HG02588 (cell line): ENCODE measurements at regions not wholly inside any gene's neighbourhood (a gene's known extent, or its start where the extent isn't known, plus 50 kb on each side); places are given as distances from the start of the nearest gene placed in this dataset.

Experiments used
- ATAC-seq: cut with Tn5 transposase; IDR thresholded peaks from one replicate; pipeline ENCODE4 v1.9.1; 2021; ENCODE audit warnings: mild to moderate bottlenecking, moderate library complexity; ENCODE audit not compliant: unreplicated experiment

DNA sequence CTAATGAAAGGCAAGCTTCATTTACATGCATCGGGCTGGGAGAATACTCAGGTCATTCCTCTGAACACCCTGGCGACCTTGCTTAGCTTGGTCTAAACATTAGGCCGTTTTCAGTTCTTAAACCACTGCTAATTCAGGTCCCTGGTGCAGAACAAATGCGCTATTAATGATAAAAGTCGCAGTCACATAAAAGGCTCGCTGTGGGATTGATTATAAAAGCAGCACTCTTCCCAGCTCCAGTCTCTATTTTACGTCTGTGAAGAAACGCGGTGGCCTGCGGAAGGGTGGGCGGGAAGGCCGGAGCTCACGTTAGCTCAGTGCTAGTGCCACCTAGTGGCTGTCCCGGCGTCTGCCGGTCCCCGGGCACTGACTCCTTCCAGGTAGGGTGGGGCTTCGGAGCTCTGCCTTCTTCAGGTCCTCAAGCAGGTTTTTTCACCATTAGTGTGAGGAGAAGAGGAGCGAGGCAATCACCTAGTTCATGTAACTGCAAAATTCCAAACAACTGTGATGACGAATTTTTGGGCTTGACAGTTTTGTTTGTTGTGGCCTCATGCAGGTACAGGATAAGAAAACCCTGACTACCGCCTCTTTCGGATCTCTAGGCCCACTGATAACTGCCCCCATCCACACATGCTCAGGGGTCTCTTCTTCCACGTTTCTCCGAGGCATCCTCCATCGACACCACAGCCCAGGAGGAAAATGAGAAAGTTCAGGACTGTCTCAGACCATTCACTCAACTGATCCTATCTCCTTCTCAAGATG, 66.5 kb upstream of the CLMP start:
- no peak for ATAC-seq

DNA sequence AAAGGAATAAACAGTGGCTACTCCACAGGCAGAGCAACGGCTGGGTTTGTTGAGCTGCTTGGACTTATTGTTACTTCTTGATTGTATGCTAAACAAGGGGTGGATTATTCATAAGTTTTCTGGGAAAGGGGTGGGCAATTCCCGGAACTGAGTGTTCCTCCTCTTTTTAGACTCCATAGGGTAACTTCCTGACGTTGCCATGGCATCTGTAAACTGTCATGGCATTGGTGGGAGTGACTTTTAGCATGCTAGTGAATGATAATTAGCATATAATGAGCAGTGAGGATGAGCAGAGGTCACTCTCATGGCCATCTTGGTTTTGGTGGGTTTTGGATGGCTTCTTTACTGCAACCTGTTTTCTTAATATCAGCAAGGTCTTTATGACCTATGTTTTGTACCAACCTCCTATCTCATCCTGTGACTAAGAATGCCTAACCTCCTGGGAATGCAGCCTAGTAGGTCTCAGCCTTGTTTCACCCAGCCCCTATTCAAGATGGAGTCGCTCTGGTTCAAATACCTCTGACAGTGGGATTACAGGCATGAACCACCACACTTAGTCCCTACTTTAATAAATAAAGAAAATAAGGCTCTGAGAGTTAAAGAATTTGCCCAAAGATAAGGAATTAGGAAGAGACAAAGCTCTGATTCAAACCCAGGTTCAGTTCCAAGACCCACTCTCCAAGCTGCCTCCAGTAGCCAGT, 65.6 kb upstream of the CLMP start:
- ATAC-seq, result no peak

DNA sequence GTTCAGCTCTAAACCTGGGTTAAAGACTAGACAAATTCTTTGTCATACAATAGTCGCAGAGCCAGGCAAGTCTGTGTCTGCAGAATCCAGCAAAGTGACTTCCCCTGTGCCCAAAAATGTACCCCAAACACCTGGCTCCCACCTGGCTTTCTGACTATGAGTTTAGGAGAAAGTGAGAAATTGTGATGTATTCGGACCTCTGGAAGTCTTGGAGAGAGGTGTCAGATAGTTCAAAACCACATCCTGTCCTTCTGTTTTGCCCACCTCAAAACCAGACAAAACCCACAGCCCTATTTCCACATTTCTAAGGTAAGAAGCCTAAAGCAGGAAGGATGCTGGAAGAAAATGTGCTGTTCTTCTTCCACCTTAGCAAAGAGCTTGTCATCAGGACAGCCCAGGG, 63.8 kb upstream of the CLMP start:
- no peak for ATAC-seq

DNA sequence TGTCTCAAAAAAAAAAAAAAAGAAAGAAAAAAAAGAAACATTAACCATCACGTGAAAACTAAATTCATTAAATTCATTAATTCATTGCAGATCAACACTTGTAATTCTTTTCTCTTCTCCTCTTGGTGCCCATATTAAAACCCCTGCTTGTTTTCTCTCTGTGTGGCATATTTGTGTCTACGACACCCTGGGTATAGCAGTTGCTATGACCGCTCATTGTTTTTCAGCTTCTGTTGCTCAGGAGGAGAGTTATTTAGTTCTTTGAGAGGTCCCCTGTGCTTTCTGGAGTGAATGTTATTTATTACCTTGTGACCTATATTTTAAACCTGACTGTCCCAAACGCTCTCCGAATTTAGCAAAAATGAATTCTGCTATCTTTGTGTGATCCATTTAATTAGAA, 62.3 kb upstream of the CLMP start:
- ATAC-seq, result no peak

DNA sequence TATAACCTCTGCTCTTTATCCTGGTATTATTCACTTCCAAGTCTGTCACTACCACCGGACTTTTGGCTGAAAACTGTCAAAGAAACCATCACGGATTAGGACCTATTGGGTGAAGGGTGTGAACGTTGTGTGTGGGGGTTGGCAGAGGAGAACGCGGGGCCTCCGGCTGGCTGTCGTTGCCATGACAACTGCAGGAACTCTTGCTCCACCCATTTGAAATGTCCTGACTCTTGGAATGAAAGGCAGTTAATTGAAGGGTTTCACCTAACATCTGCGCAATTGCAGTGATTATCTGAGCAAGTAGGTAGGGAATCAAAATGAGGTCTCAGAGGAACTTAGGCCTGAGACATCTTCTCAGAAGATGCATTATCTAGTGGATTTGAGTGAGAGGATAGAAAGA, 60.9 kb upstream of the CLMP start:
- ATAC-seq, result no peak

DNA sequence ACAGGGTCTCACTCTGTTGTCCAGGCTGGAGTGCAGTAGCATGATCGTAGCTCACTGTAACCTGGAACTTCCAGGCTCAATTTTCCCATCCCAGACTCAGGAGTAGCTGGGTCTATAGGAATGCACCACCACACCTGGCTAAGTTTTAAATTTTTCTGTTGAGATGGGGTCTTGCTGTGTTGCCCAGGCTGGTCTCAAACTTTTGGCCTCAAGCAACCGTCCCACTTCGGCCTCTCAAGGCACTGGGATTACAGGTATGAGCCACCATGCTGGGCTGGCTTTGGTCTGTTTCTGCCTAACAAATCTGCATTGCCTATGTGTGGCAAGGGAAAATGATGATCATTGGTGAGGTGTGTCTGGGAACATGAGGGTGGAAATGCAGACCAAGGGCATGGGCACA, 59.3 kb upstream of the CLMP start:
- no peak for ATAC-seq

DNA sequence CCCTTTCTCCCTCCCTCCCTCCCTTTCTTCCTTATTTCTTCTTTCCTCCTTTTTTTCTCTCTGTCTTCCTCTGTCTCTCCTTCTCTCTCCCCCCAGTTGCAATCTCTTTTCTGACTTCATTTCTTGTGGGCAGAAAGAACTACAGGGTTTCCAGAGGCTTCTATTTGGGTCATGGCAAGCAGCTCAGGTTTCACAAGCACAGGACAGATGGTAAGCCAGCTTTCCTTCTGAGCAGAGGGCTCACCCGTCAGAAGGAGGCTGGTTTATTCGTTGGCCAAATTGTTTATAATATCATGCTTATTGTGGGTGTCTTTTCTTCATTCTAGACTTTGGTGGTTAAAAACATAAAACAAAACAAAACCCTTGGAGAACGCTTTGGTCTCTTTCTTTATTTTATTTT, 58.9 kb upstream of the CLMP start:
- ATAC-seq, result no peak

DNA sequence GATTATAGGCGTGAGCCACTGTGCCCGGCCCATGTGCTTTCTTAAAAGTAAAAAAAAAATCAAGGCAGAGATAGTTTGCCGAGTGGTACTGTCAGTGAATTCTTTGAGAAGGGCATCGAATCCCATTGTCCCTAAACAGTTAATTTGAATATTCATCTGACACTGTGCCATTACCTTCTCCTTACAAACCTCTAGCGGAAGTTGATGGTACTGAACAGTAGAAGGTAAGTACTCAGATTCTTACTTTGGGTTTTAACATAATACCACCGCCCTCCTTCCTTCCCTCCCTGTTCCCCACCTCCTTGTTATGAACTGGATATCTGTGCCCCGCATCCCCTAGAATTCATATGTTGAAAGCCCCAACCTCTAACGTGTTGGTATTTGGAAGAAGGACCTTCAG, 58.2 kb upstream of the CLMP start:
- no peak for ATAC-seq

DNA sequence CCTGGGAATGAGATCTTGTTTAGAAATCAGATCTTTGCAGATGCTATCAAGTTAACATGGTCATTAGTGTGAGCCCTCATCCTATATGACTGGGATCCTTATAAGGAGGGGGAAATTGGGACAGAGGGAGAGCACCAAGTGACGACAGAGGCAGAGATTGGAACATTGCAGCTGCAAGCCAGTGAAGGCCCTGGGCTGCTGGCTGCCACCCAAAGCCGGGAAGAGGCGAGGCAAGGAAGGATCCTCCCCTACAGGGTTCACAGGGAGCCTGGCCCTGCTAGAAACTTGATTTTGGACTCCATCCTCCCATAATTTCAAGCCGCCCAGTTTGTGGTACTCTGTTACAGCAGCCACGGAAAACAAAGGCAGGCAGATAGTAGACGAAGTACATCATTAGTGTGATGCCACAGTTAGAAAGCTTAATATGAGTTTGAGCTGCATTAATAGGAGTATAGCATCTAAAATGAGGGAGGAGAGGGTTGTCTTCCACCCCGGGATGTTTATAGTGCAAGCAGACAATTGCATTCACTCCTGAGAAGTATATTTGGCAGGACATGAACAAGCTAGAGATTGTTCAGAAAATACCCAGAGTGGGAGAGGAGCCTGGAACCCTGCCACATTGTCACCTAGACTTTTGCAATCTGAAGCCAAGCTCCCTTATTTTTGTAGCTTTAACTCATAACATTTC, 56.8 kb upstream of the CLMP start:
- no peak for ATAC-seq

DNA sequence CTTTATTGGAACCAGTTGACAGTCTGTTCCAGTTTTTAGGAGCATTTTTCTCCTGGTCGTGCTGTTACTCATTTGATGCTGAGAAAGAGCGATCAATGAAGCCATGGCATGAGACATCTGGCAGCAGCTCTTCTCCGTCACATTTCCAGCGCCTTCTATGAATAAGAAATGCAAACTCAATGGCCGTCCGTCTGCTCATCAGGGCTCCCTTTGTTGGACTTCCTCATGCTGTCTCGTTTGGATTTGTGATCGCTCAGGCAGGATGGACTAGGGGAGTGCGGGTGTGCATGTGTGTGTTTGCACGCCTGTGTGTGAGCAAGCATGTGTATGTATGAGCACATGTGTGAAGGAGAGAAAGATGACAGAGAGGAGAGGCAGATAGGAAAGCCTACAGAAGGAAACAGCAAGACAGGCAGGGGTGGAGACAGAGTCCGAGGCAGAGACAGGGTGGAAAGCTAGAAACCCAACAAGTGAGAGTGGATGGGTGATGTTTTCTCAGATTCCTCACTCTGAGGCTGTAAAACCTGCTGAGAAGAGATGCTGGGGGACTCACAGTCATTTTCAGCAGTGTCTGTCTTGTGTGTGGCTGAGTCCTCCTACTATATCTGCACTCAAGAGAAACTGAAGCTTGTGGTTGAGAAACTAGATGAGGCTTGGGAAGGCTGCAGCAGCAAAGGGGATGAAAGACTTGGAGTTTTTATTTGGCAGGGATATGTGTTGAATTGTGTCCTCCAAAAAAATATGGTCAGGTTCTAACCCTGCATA, 56.0 kb upstream of the CLMP start:
- no peak for ATAC-seq

DNA sequence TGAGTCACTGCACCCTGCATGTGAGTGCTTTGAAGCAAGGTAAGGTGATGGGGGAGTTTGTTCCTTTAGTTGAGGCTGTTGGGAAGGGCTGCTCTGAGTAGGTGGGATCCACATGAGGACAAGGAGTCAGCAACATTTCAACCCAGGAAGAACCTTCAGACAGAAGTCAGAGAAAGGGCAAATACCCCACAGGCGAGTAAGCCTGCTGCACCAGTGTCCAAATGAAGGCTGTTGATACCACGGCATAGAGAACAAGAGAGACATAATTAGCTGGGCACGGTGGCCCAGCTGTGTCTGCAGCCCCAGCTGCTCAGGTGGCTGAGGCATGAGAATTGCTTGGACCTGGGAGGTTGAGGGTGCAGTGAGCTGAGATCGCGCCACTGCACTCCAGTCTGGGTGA, 54.3 kb upstream of the CLMP start:
- ATAC-seq, result no peak

DNA sequence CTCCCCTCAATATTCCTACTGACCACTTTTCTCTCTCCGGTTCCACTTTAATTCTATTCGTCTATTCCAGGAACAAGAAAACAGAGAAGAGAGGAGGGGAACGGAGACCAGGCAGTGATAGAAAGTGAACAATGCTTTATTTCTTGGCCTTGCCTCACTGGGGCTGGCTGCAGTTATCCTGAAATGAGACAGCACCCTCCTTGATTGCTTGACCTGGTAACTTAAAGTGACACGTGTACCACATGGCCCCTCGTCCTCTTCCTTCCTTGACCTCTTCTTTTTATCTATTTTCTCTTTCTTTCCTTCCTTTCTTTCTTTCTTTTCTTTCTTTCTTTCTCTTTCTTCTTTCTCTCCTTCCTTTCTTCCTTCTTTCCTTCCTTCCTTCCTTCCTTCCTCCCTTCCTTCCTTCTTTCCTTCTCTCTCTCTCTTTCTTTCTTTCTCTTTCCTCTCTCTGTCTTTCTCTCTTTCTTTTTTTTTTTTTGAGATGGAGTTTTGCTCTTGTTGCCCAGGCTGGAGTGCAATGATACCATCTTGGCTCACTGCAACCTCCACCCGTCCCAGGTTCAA, 52.8 kb upstream of the CLMP start:
- ATAC-seq, result no peak

DNA sequence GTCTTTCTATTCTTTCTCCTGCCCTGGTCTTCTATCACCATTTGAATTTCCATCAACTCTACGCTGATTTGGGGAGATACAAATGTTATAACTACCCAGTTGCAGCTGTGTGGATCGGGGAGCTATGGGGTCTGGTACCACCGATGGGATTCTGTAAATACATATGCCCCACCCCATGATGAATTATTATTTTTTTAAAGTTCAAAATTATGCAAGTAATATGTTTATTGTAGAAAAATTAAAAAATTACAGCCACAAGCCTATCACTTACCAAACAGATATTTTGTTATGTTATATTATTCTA, 52.4 kb upstream of the CLMP start:
- ATAC-seq, result no peak

DNA sequence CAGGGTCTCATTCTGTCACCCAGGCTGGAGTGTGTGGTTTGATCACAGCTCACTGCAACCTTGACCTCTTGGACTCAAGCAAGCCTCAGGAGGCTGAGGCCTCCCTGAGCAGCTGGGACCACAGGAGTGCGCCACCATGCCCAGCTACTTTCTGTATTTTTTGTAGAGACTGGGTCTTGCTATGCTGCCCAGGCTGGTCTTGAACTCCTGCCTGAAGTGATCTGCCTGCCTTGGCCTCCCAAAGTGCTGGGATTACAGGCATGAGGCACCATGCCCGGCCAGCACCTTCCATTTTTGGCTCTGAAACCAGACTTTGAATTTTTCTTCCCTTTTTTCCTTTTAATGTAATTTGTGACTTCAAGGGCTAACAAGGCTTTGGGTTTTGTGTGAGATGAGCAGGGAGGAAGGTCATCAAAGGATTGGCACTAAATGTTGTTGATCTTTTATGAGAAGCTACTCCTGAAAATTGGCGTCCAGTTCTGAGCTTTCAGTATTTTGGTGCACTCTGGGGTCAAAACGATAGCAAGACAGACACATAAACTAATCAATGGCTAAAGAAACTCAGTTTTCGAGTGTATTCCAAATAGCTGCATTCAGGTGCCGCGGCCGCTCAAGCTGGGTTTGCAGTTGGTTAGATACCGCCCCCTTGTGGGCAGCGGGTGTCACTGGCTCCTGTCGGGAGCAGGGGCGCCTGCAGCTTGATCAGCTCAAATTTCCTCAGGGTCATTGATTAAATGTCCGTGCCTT, 51.9 kb upstream of the CLMP start:
- peak; percentile 80 for ATAC-seq

DNA sequence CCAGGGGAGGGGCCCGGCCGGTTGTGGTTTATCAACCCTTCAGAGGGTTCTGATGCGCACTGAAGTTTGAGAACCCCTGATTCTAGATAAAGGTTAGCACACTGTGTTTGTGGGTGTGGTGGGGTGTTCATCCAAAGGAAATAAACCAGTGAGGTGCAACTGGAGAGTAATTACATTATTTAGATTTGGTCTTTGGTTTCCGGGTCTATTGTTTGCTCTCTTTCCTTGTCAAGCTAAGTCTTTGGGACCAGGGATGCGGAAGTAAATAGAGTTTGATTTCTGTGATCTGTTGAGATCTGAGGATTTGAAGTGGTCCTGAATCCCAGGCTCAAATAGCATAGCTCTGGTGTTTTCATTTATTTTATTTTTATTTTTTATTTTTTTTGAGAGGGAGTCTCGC, 50.5 kb upstream of the CLMP start:
- no peak for ATAC-seq
